ENCODE measurements at regions not wholly inside any gene's neighbourhood (a gene's known extent, or its start where the extent isn't known, plus 50 kb on each side); places are given as distances from the start of the nearest gene placed in this dataset.

DNA sequence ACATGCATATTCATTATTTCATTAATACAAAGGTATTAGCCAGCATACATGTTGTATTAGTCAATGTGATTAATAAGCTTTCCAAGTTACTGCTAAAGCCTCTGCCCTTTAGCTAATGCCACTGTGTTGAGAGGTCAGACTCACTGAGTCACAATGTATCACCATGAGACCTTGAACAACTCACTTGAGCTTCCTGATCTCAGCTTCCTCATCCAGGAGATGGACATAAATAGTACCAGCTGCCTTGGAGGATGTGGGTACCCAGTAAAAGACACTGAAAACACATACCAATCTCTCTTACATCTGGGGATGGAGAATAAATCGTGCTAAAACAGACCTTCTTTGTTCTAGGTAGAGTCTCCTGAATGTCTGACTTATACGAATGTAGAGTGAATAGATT lies 224.6 kb downstream of the EPHA4 start:
- H3K27ac ChIP-seq = no peak overlapping the region
- no peak for TF ChIP-seq ZFX (IDR thresholded peaks at IDR 0.05; ENCODE audit: borderline replicate concordance)
- TF ChIP-seq, protein P1, sequence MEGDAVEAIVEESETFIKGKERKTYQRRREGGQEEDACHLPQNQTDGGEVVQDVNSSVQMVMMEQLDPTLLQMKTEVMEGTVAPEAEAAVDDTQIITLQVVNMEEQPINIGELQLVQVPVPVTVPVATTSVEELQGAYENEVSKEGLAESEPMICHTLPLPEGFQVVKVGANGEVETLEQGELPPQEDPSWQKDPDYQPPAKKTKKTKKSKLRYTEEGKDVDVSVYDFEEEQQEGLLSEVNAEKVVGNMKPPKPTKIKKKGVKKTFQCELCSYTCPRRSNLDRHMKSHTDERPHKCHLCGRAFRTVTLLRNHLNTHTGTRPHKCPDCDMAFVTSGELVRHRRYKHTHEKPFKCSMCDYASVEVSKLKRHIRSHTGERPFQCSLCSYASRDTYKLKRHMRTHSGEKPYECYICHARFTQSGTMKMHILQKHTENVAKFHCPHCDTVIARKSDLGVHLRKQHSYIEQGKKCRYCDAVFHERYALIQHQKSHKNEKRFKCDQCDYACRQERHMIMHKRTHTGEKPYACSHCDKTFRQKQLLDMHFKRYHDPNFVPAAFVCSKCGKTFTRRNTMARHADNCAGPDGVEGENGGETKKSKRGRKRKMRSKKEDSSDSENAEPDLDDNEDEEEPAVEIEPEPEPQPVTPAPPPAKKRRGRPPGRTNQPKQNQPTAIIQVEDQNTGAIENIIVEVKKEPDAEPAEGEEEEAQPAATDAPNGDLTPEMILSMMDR (IDR thresholded peaks at IDR 0.05) = no peak

DNA sequence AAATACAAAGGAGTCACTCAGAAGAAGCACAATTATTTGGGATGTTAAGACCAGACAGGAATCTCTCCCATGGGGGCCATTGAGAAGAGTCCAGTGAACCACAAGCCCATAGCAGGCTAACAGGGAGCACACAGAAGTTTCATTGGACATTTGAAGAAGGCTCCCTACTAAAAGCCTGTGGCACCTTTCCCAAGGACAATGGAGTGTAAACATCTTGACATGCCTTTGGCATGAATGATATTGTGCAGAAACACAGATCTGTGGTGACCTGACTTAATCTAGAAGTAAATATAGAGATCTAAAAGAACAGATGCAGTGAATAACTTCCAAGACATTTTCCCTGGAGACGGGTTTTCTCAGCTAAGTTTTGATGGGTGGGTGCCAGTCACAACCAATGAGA lies 221.5 kb downstream of the EPHA4 start:
- TF ChIP-seq ZFX (IDR thresholded peaks at IDR 0.05; ENCODE audit: borderline replicate concordance) = no peak
- TF ChIP-seq, protein P1 (IDR thresholded peaks at IDR 0.05) = no peak
- no peak overlapping the region for H3K27ac ChIP-seq

- H3K27ac ChIP-seq = no peak overlapping the region
- TF ChIP-seq, protein P1 (IDR thresholded peaks at IDR 0.05) = no peak
- no peak for TF ChIP-seq ZFX (IDR thresholded peaks at IDR 0.05; ENCODE audit: borderline replicate concordance)
These were observed 218.9 kb downstream of the EPHA4 start for GRCh38 chr2:221353201-221353600.

- TF ChIP-seq ZFX (IDR thresholded peaks at IDR 0.05; ENCODE audit: borderline replicate concordance) = no peak
- TF ChIP-seq, protein P1 (IDR thresholded peaks at IDR 0.05) = no peak
- no peak overlapping the region for H3K27ac ChIP-seq
These were observed 211.8 kb downstream of the EPHA4 start for GRCh38 chr2:221360312-221360711.

GRCh38 chr2:221360742-221361141 lies 211.4 kb downstream of the EPHA4 start:
- H3K27ac ChIP-seq = no peak overlapping the region
- TF ChIP-seq, protein P1 (IDR thresholded peaks at IDR 0.05) = no peak
- TF ChIP-seq ZFX (IDR thresholded peaks at IDR 0.05; ENCODE audit: borderline replicate concordance) = no peak

- H3K27ac ChIP-seq = no peak overlapping the region
- TF ChIP-seq, protein P1 (IDR thresholded peaks at IDR 0.05) = no peak
- TF ChIP-seq ZFX (IDR thresholded peaks at IDR 0.05; ENCODE audit: borderline replicate concordance) = no peak
These were observed 210.5 kb downstream of the EPHA4 start for GRCh38 chr2:221361633-221362032.

GRCh38 chr2:221364672-221365071 lies 207.4 kb downstream of the EPHA4 start:
- TF ChIP-seq ZFX (IDR thresholded peaks at IDR 0.05; ENCODE audit: borderline replicate concordance) = no peak
- TF ChIP-seq, protein P1 (IDR thresholded peaks at IDR 0.05) = no peak
- no peak overlapping the region for H3K27ac ChIP-seq

Measured in 22Rv1 (cell line).